Suprapubic skin (tissue), 4 donors: ENCODE measurements at regions not wholly inside any gene's neighbourhood (a gene's known extent, or its start where the extent isn't known, plus 50 kb on each side); places are given as distances from the start of the nearest gene placed in this dataset.

Experiments used
- EP300 ChIP-seq: sonication (generic); formaldehyde crosslinking; IDR thresholded peaks from one replicate; pipeline ENCODE4 v1.6.1; 2017; ENCODE audit warnings: antibody characterized with exemption
- POLR2A ChIP-seq, 2 donors: fragments of 450-650 bp; IDR thresholded peaks; one replicate each; pipeline ENCODE4 v1.6.1; 2017; ENCODE audit warnings: antibody characterized with exemption in 2 of 2, mild to moderate bottlenecking in 2 of 2, moderate library complexity in 2 of 2
- POLR2AphosphoS5 ChIP-seq, 3 donors: sonication (generic); formaldehyde crosslinking; IDR thresholded peaks; one replicate each; pipeline ENCODE4 v1.6.1; 2017; ENCODE audit warnings: antibody characterized with exemption in 3 of 3
- TF ChIP-seq, protein P1 (sequence below), 2 donors: fragments of 200-600 bp in 1 of 2; fragments of 450-650 bp in 1 of 2; sonication (generic) in 1 of 2; IDR thresholded peaks; one replicate each; pipeline ENCODE4 v1.5.1; 2016 to 2019; ENCODE audit warnings: antibody characterized with exemption in 2 of 2, mild to moderate bottlenecking in 1 of 2, moderate library complexity in 1 of 2

- TF ChIP-seq, protein P1, sequence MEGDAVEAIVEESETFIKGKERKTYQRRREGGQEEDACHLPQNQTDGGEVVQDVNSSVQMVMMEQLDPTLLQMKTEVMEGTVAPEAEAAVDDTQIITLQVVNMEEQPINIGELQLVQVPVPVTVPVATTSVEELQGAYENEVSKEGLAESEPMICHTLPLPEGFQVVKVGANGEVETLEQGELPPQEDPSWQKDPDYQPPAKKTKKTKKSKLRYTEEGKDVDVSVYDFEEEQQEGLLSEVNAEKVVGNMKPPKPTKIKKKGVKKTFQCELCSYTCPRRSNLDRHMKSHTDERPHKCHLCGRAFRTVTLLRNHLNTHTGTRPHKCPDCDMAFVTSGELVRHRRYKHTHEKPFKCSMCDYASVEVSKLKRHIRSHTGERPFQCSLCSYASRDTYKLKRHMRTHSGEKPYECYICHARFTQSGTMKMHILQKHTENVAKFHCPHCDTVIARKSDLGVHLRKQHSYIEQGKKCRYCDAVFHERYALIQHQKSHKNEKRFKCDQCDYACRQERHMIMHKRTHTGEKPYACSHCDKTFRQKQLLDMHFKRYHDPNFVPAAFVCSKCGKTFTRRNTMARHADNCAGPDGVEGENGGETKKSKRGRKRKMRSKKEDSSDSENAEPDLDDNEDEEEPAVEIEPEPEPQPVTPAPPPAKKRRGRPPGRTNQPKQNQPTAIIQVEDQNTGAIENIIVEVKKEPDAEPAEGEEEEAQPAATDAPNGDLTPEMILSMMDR (IDR thresholded peaks at IDR 0.05), result no peak
- no peak for TF ChIP-seq POLR2AphosphoS5 (IDR thresholded peaks at IDR 0.05)
- TF ChIP-seq POLR2A (IDR thresholded peaks at IDR 0.05), result no peak
- no peak for TF ChIP-seq EP300
Measured at GRCh38 chr6:88301888-88302768, 136.0 kb upstream of the CNR1 start.
